ENCODE measurements at regions not wholly inside any gene's neighbourhood (a gene's known extent, or its start where the extent isn't known, plus 50 kb on each side); places are given as distances from the start of the nearest gene placed in this dataset.

DNA sequence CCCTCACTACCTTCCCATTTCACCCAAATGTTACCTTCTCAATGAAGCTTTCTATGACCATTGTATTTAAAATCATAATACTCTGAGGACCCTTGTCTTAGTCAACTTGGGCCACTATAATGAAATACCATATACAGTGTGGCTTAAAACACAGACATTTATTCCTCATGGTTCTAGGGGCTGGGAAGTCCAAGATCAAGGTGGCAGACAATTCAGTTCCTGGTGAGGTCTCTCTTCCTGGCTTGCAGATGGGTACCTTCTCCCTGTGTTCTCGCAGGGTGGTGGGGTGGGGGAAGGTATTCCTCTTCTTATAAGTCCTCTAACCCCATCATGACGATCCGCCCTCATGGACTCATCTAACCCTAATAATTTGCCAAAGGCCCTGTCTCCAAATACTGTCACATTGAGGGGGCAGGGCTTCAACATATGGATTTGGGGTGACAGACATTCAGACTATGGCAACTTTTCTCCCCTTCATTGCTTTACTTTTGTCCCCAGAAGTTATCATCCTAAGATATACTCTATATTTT, 163.7 kb upstream of the PWP1 start:
- H3K36me3 ChIP-seq (ENCODE audit: low read length), result no peaks in the 10 kb centered on the region
- H3K79me2 ChIP-seq (ENCODE audit: insufficient read depth, low read length), result no peaks in the 10 kb centered on the region
- H3K27ac ChIP-seq (ENCODE audit: low read depth, low read length), result no peak overlapping the region
- no peak overlapping the region for H3K4me3 ChIP-seq (ENCODE audit: insufficient read depth, low read length, poor library complexity, severe bottlenecking)
- no peaks in the 10 kb centered on the region for H3K9me3 ChIP-seq (ENCODE audit: insufficient read depth, low read length)
- H3K9me2 ChIP-seq (replicated peaks; ENCODE audit: insufficient read depth, low read length), result no peaks in the 10 kb centered on the region
- TF ChIP-seq, protein P1, sequence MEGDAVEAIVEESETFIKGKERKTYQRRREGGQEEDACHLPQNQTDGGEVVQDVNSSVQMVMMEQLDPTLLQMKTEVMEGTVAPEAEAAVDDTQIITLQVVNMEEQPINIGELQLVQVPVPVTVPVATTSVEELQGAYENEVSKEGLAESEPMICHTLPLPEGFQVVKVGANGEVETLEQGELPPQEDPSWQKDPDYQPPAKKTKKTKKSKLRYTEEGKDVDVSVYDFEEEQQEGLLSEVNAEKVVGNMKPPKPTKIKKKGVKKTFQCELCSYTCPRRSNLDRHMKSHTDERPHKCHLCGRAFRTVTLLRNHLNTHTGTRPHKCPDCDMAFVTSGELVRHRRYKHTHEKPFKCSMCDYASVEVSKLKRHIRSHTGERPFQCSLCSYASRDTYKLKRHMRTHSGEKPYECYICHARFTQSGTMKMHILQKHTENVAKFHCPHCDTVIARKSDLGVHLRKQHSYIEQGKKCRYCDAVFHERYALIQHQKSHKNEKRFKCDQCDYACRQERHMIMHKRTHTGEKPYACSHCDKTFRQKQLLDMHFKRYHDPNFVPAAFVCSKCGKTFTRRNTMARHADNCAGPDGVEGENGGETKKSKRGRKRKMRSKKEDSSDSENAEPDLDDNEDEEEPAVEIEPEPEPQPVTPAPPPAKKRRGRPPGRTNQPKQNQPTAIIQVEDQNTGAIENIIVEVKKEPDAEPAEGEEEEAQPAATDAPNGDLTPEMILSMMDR (IDR thresholded peaks at IDR 0.05; ENCODE audit: insufficient read depth, low read length, poor library complexity, severe bottlenecking), result no peak
- no peak for TF ChIP-seq EZH2phosphoT487 (conservative IDR thresholded peaks at IDR 0.05; ENCODE audit: low read length)
- H3F3A ChIP-seq (ENCODE audit: insufficient read depth), result no peaks in the 10 kb centered on the region
- H4K20me1 ChIP-seq (ENCODE audit: low read depth, low read length), result no peaks in the 10 kb centered on the region
- H3K27me3 ChIP-seq (ENCODE audit: low read length), result no peaks in the 10 kb centered on the region
- H3K4me2 ChIP-seq (ENCODE audit: low read depth, low read length, poor library complexity, severe bottlenecking), result no peak overlapping the region
- no peak overlapping the region for H3K9ac ChIP-seq (ENCODE audit: low read length)
- H2AFZ ChIP-seq (ENCODE audit: low read depth, low read length, severe bottlenecking), result no peak overlapping the region

DNA sequence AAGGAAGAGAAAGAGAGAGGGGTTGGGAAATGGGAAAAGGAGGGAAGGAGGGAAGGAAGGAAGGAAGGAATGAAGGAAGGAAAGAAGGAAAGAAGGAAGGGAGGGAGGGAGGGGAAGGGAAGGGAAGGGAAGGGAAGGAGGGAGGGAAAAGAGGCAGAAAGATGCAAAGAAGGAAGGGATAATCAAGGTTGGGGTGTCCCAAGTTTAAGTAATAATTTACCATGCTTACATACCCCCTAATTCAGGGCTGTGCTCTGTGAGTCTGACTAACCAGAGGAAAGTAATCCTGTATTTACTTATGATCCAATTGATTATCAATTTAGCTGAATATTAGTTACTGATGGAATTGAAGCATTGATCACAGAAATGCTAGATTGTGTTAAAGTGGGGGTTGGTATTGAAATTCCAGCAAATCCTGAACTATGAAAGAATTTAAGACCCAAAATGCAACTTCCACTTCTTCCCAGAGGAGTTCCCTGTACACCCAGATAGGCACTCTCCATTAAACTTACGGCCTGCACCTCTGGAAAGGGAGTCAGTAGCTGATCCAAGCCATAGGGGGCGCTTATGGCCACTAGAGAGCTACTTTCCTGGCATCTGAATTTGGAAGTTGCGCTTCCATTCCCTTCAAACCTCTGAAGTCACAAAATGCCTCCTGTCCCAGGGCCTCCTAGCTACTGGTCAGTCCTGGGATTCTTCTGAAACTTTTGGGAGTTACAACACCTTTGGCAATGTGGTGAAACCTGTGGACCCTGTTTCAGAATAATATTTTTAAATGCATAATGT, 162.7 kb upstream of the PWP1 start:
- Histone ChIP-seq H3K27me3 (ENCODE audit: low read length) (no peaks in the 10 kb centered on the region), H3K9me2 (replicated peaks; ENCODE audit: insufficient read depth, low read length) (no peaks in the 10 kb centered on the region), H3F3A (ENCODE audit: insufficient read depth) (no peaks in the 10 kb centered on the region), H3K27ac (ENCODE audit: low read depth, low read length) (no peak overlapping the region), H3K4me2 (ENCODE audit: low read depth, low read length, poor library complexity, severe bottlenecking) (no peak overlapping the region), H3K9me3 (ENCODE audit: insufficient read depth, low read length) (no peaks in the 10 kb centered on the region), H3K4me3 (ENCODE audit: insufficient read depth, low read length, poor library complexity, severe bottlenecking) (no peak overlapping the region), H4K20me1 (ENCODE audit: low read depth, low read length) (no peaks in the 10 kb centered on the region), H3K79me2 (ENCODE audit: insufficient read depth, low read length) (no peaks in the 10 kb centered on the region), H2AFZ (ENCODE audit: low read depth, low read length, severe bottlenecking) (no peak overlapping the region), H3K9ac (ENCODE audit: low read length) (no peak overlapping the region), H3K36me3 (ENCODE audit: low read length) (no peaks in the 10 kb centered on the region)
- TF ChIP-seq, protein P1 (IDR thresholded peaks at IDR 0.05; ENCODE audit: insufficient read depth, low read length, poor library complexity, severe bottlenecking), result no peak
- no peak for TF ChIP-seq EZH2phosphoT487 (conservative IDR thresholded peaks at IDR 0.05; ENCODE audit: low read length)

DNA sequence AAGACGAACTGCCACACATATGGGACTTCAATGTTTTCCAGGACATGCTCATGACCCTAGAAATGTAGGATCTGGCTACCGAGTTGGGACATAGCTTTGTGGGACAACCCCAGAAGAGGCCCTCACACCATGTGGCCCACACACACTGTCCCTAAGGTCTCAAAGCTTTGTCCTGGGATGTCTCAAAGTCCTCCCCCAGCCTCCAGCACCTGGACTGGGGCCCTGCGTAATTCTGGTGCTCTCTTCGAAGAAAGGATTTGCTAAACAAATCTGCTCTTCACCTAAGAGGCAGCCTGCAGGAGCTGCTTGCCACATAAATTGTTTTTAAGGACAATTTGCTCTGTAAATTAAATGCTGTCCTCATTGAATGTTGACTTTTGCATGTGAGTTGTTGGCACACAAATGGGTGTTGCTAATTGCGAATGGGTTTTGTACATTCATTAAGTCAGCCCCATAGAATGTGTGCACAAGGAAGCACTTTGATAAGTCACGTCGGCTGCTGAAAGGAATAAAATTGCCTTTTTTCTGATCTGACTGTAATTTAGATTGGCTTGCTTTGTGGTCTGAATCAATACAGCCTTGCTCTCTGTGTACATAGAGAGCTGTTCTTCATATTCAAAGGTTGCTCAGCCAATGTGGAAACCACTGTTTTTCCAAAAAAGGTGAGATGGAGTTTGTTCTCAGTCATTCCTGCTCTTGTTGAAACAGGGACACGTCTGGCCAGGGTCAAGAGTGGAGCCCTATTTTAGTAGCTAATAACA, 161.6 kb upstream of the PWP1 start:
- no peak overlapping the region for H2AFZ ChIP-seq (ENCODE audit: low read depth, low read length, severe bottlenecking)
- no peak for TF ChIP-seq EZH2phosphoT487 (conservative IDR thresholded peaks at IDR 0.05; ENCODE audit: low read length)
- TF ChIP-seq, protein P1 (IDR thresholded peaks at IDR 0.05; ENCODE audit: insufficient read depth, low read length, poor library complexity, severe bottlenecking), result no peak
- H3F3A ChIP-seq (ENCODE audit: insufficient read depth), result no peaks in the 10 kb centered on the region
- no peaks in the 10 kb centered on the region for H3K36me3 ChIP-seq (ENCODE audit: low read length)
- no peaks in the 10 kb centered on the region for H3K79me2 ChIP-seq (ENCODE audit: insufficient read depth, low read length)
- no peak overlapping the region for H3K9ac ChIP-seq (ENCODE audit: low read length)
- H3K9me3 ChIP-seq (ENCODE audit: insufficient read depth, low read length), result no peaks in the 10 kb centered on the region
- no peak overlapping the region for H3K4me3 ChIP-seq (ENCODE audit: insufficient read depth, low read length, poor library complexity, severe bottlenecking)
- no peaks in the 10 kb centered on the region for H3K27me3 ChIP-seq (ENCODE audit: low read length)
- H4K20me1 ChIP-seq (ENCODE audit: low read depth, low read length), result no peaks in the 10 kb centered on the region
- no peak overlapping the region for H3K4me2 ChIP-seq (ENCODE audit: low read depth, low read length, poor library complexity, severe bottlenecking)
- H3K9me2 ChIP-seq (replicated peaks; ENCODE audit: insufficient read depth, low read length), result no peaks in the 10 kb centered on the region
- H3K27ac ChIP-seq (ENCODE audit: low read depth, low read length), result no peak overlapping the region

Measured in SU-DHL-6 (cell line).